HS-27A (cell line): ENCODE measurements at regions not wholly inside any gene's neighbourhood (a gene's known extent, or its start where the extent isn't known, plus 50 kb on each side); places are given as distances from the start of the nearest gene placed in this dataset.

Experiments used
- DNase-seq: peaks from one replicate; pipeline ENCODE4 v3.0.0-alpha.2; 2012; ENCODE audit warnings: low read depth, missing footprints

GRCh38 chr6:163651915-163652668, 237.6 kb downstream of the QKI start:
- no peak for DNase-seq

DNA sequence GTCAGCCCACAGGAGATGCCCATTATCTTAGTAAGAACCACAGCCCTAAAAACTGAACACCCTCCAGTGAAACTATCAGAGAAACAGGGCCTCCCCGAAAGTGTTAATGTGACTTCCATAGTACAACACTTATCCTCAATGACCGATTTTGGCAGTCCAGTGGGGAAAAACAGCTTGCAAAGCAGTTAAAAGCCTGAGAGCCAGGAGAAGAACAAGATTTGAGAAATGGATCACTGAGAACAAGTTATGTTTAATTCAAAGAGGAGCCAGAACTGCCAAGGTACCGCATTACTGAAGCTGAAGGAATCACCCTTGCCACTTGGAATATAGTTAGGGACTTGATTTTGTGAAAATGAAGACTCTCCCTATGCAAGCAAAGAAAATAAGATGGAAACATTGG, 236.9 kb downstream of the QKI start:
- DNase-seq = no peak

DNA sequence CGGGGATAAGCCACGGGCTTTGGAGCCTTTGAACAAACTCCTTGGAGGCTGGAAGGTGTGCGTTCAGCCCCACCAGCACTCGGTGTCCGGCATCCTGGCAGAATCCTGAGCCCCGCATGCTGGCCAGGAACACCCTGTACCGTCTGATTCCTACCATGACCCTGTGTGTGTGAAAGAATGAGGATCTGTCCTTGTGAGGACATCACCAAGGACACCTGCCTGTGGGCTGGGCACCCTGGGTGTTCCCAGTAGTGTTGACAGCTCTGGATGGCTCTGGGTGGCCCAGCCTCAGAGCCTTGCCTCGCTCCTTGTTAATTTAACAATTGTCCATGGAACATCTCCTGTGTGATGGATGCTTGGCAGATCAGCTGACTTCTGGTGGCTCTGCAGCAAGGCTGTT, 234.3 kb downstream of the QKI start:
- no peak for DNase-seq

- DNase-seq = no peak
These were observed 233.1 kb downstream of the QKI start for GRCh38 chr6:163647624-163648023.

DNA sequence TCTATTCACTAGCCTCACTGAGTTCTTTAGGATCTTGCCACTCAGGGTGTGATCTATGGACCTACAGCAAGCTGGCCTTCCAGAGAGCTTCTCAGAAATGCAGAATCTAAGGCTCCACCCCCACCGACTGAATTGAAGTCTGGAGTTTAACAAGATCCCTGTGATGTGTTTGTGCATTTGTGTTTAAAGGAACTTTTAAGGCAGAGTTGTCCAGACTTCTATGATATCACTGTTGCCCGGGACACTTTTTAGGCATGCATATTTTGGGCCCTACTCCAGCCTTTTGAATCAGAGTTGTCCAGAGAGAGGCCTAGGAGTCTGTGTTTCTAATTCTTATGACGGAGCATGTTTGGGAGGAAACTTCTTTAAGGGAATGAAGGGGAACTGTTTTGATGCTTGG, 232.3 kb downstream of the QKI start:
- DNase-seq = no peak

DNA sequence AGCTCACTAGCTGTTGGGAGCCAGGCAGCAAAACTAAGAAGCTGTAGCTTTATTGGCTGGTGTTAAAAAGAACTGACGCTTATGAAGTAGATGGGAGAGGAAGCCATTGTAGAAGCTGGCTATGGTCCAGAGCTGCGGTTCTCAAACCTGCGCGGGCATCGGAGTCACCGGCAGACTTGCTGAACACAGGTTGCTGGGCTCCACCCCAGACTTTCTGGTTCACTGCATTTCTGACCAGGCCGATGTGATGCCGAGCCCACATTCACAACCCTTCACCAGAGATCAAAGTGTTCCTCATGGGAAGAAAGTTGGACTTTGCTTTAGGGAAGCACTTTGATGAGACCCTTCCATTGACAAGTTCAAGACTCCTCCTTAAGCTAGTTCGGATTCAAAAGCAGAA, 231.6 kb downstream of the QKI start:
- no peak for DNase-seq

GRCh38 chr6:163645560-163645959, 231.0 kb downstream of the QKI start:
- no peak for DNase-seq

GRCh38 chr6:163643866-163644265, 229.3 kb downstream of the QKI start:
- DNase-seq = no peak

DNA sequence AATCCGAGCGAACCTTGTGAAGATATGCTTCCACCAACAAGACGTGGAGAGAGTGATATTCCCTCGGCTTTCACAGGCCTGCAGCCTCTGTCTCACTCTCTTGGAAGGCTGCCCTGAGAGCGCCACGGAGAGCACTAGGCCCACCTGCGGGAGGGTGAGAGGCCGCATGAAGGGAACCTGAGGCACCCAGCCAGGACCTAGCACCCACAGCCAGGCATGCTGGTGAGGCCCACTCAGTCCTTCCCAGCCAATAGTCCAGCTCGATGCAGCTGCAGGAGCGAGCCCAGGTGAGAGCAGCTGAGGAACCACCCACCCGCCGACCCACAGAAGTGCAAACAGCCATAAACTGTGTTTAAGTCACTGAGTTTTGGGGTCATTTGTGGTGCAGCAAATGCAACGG, 227.2 kb downstream of the QKI start:
- DNase-seq = no peak

DNA sequence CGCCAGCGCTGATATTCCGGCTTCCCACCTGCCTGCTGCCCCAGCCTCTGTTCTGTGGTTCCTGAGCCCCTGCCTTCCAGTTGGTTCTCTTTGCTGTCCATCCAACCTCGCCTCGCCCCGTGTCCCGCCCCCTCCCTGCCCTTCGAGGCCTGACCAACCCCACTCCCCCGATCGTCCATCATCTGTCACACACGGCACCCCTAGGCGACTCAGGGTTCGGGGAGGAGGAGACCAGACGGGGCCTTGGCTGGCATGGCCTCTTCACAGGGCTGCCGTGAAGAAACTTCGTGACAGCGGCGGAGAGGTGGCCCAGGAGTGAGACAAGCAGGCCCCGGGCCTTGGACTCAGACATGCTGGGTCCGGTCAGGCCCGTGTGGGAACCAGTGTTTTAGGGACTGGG, 226.1 kb downstream of the QKI start:
- DNase-seq = no peak

GRCh38 chr6:163637524-163637923, 223.0 kb downstream of the QKI start:
- no peak for DNase-seq

- DNase-seq = no peak
These were observed 221.3 kb downstream of the QKI start for GRCh38 chr6:163635731-163636364.

GRCh38 chr6:163635315-163635714, 220.8 kb downstream of the QKI start:
- no peak for DNase-seq

DNA sequence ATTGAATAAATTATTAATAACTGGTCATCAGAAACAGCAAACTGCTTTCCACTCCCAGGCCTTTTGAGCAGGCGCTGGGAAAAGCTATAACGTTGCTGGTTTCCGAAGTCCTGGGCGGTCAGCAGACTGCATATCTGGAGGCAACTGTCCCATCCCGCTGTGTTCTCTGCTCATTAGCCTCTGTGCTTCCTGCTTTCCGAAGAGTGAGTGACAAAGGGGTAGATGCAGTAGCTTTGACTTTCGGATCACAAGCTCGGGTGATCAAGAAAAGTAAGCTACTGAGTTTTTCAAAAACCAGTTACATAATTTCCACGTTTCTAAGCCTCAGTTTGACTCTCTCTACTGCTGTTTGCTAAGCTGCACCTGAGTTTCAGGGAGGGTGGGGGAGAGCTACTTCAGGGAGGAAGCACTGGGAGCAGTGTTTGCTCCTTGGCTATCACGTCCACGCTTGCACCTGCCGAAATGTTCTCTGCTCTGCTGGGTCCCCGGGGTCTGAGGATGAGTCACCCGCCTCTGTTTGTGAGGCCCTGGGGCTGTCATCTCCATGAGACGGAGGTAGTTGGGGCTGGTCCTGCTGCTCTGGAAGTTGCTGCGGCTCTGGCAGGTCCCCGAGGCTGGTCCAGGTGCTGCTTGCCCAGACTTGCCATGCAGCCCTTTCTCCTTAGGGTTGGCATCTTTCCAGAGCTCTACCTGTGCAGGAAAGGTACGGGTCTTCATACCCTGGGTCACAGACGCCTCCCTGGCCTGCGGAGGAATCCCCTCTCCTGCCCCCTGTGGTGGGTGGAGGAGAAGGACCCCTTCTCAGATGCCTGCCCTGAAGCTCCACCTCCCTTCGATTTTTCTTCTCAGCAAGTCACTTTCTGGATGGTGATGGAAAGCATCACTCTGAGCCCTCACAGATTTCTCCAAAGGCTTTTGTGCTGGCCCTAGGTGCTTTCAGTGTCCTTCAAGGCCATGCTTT, 220.0 kb downstream of the QKI start:
- DNase-seq = no peak

GRCh38 chr6:163630991-163631390, 216.5 kb downstream of the QKI start:
- DNase-seq = no peak

GRCh38 chr6:163630572-163630971, 216.1 kb downstream of the QKI start:
- DNase-seq = no peak

- DNase-seq = no peak
These were observed 215.6 kb downstream of the QKI start for GRCh38 chr6:163630096-163630495.
